ENCODE measurements at regions not wholly inside any gene's neighbourhood (a gene's known extent, or its start where the extent isn't known, plus 50 kb on each side); places are given as distances from the start of the nearest gene placed in this dataset.

DNA sequence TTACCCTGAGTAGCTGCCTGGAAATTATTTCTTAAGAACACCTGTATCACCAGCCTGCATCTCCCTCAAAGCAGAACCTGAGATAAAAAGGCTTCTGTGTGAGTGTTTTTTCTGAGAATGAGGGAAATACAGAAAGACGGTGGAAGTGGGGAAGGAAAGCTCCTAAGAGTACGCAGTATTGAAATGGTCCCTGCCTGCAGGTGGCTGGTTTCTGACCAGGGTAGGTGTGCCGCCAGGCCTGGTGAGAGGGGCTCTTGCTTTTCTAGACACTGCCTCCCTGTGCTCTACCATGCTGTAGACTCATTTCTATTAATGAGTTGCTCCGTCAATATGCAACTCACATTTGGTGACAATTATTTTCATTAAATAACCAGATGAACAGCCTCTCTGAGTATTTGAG is 201.7 kb downstream of the MAP2K4 start:
- TF ChIP-seq ZNF274 (IDR thresholded peaks at IDR 0.05; ENCODE audit: low read depth, low read length) = no peak
- TF ChIP-seq YY1 (IDR thresholded peaks at IDR 0.05; ENCODE audit: insufficient read depth, insufficient read length) = no peak
- no peak for TF ChIP-seq SUZ12 (IDR thresholded peaks at IDR 0.05; ENCODE audit: extremely low read depth, insufficient read depth, insufficient read length)
